H9 (cell line): ENCODE measurements at regions not wholly inside any gene's neighbourhood (a gene's known extent, or its start where the extent isn't known, plus 50 kb on each side); places are given as distances from the start of the nearest gene placed in this dataset.

Experiments used
- DNase-seq: peaks from one replicate; pipeline ENCODE4 v3.0.0-alpha.2; 2017
- H2AFZ ChIP-seq: one replicate; pipeline ENCODE4 v1.6.1; 2013; ENCODE audit warnings: mild to moderate bottlenecking, low read length, control low read depth, moderate library complexity
- H2AK5ac ChIP-seq: 2 replicates; pipeline ENCODE4 v1.6.1; 2013; ENCODE audit warnings: low read length, control low read depth, mixed read lengths; ENCODE audit not compliant: insufficient read length
- H2BK120ac ChIP-seq: one replicate; pipeline ENCODE4 v1.6.1; 2013; ENCODE audit warnings: low read depth, mild to moderate bottlenecking, low read length, control low read depth, inconsistent platforms; ENCODE audit not compliant: poor library complexity, severe bottlenecking
- H2BK12ac ChIP-seq: 2 replicates; pipeline ENCODE4 v1.6.1; 2013; ENCODE audit warnings: low read length, control low read depth, mixed read lengths, low read depth; ENCODE audit not compliant: insufficient read length
- H2BK15ac ChIP-seq: 2 replicates; pipeline ENCODE4 v1.6.1; 2013; ENCODE audit warnings: low read depth, low read length, control low read depth
- H2BK20ac ChIP-seq: one replicate; pipeline ENCODE4 v1.6.1; 2013; ENCODE audit warnings: low read depth, mild to moderate bottlenecking, low read length, control low read depth, inconsistent platforms; ENCODE audit not compliant: poor library complexity, severe bottlenecking
- H2BK5ac ChIP-seq: 2 replicates; pipeline ENCODE4 v1.6.1; 2013; ENCODE audit warnings: low read length, control low read depth, mixed read lengths; ENCODE audit not compliant: insufficient read length
- H3K14ac ChIP-seq: 2 replicates; pipeline ENCODE4 v1.6.1; 2013; ENCODE audit warnings: low read length, control low read depth; ENCODE audit not compliant: insufficient read depth
- H3K18ac ChIP-seq: 2 replicates; pipeline ENCODE4 v1.6.1; 2013; ENCODE audit warnings: low read depth, mild to moderate bottlenecking, mixed read lengths, low read length, control low read depth; ENCODE audit not compliant: insufficient read length
- H3K23ac ChIP-seq: 2 replicates; pipeline ENCODE4 v1.6.1; 2013; ENCODE audit warnings: low read length, control low read depth, mixed read lengths, low read depth; ENCODE audit not compliant: insufficient read length
- H3K23me2 ChIP-seq: 2 replicates; pipeline ENCODE4 v1.6.1; 2013; ENCODE audit warnings: low read depth, mild to moderate bottlenecking, mixed read lengths, low read length, control low read depth; ENCODE audit not compliant: insufficient read length, poor library complexity, severe bottlenecking
- H3K27ac ChIP-seq: 2 replicates; pipeline ENCODE4 v1.5.1; 2013; ENCODE audit warnings: low read length, control low read depth, mixed read lengths, low read depth; ENCODE audit not compliant: insufficient read length
- H3K27me3 ChIP-seq: 2 replicates; pipeline ENCODE4 v1.6.1; 2013; ENCODE audit warnings: low read length, control low read depth, inconsistent platforms; ENCODE audit not compliant: insufficient read depth
- H3K4ac ChIP-seq: 2 replicates; pipeline ENCODE4 v1.6.1; 2013; ENCODE audit warnings: low read depth, mild to moderate bottlenecking, control low read depth, inconsistent platforms, low read length, moderate library complexity
- H3K4me1 ChIP-seq: 2 replicates; pipeline ENCODE4 v1.6.1; 2013; ENCODE audit warnings: low read length, control low read depth, inconsistent platforms; ENCODE audit not compliant: insufficient read depth
- H3K4me2 ChIP-seq: 2 replicates; pipeline ENCODE4 v1.6.1; 2013; ENCODE audit warnings: low read length, control low read depth, mixed read lengths; ENCODE audit not compliant: insufficient read length, insufficient read depth
- H3K56ac ChIP-seq: 2 replicates; pipeline ENCODE4 v1.6.1; 2013; ENCODE audit warnings: low read depth, mild to moderate bottlenecking, mixed read lengths, low read length, control low read depth; ENCODE audit not compliant: insufficient read length
- H3K79me1 ChIP-seq: 2 replicates; pipeline ENCODE4 v1.6.1; 2013; ENCODE audit warnings: low read depth, mild to moderate bottlenecking, moderate library complexity, low read length, control low read depth, inconsistent platforms; ENCODE audit not compliant: insufficient read depth, poor library complexity, severe bottlenecking
- H3K79me2 ChIP-seq: 2 replicates; pipeline ENCODE4 v1.6.1; 2013; ENCODE audit warnings: low read length, control low read depth, inconsistent platforms; ENCODE audit not compliant: insufficient read depth
- H3K9ac ChIP-seq: 2 replicates; pipeline ENCODE4 v1.6.1; 2013; ENCODE audit warnings: low read length, control low read depth, mixed read lengths; ENCODE audit not compliant: insufficient read length; ENCODE audit errors: extremely low read depth
- H3K9me3 ChIP-seq: one replicate; pipeline ENCODE4 v1.6.1; 2013; ENCODE audit warnings: low read depth, low read length, inconsistent platforms; ENCODE audit not compliant: control insufficient read depth
- H3T11ph ChIP-seq: one replicate; pipeline ENCODE4 v1.6.1; 2013; ENCODE audit warnings: mild to moderate bottlenecking, low read length, control low read depth, inconsistent platforms
- H4K20me1 ChIP-seq: one replicate; pipeline ENCODE4 v1.6.1; 2013; ENCODE audit not compliant: control insufficient read depth, insufficient read length, insufficient read depth
- H4K5ac ChIP-seq: 2 replicates; pipeline ENCODE4 v1.6.1; 2013; ENCODE audit warnings: low read depth, mild to moderate bottlenecking, mixed read lengths, low read length, control low read depth; ENCODE audit not compliant: insufficient read length
- H4K8ac ChIP-seq: replicated peaks from 2 replicates; pipeline ENCODE4 v1.6.1; 2013; ENCODE audit warnings: low read length, control low read depth, mixed read lengths, low read depth; ENCODE audit not compliant: insufficient read length
- H4K91ac ChIP-seq: 2 replicates; pipeline ENCODE4 v1.6.1; 2013; ENCODE audit warnings: low read depth, mild to moderate bottlenecking, moderate library complexity, mixed read lengths, low read length, control low read depth; ENCODE audit not compliant: insufficient read length
- H3K27ac Mint-ChIP-seq, 3 experiments: 2 replicates in 2 of 3; 3 replicates in 1 of 3; pipeline ENCODE4 v1.8.0; 2020 to 2021; ENCODE audit warnings: mixed read lengths in 3 of 3, mild to moderate bottlenecking in 1 of 3, moderate library complexity in 1 of 3
- H3K27me3 Mint-ChIP-seq: 2 replicates; pipeline ENCODE4 v1.8.0; 2021; ENCODE audit warnings: low read depth, mild to moderate bottlenecking, moderate library complexity, mixed read lengths
- H3K36me3 Mint-ChIP-seq, 3 experiments: 2 replicates in 2 of 3; 3 replicates in 1 of 3; pipeline ENCODE4 v1.8.0; 2020 to 2021; ENCODE audit warnings: low read depth in 3 of 3, mixed read lengths in 3 of 3; ENCODE audit not compliant: insufficient read depth in 1 of 3
- H3K4me1 Mint-ChIP-seq, 2 experiments: 2 replicates each; pipeline ENCODE4 v1.8.0; 2020; ENCODE audit warnings: mixed read lengths in 2 of 2
- H3K4me3 Mint-ChIP-seq, 2 experiments: 2 replicates in 1 of 2; 3 replicates in 1 of 2; pipeline ENCODE4 v1.8.0; 2020 to 2021; ENCODE audit warnings: mild to moderate bottlenecking in 2 of 2, mixed read lengths in 2 of 2, moderate library complexity in 1 of 2
- H3K9me3 Mint-ChIP-seq, 2 experiments: 2 replicates in 1 of 2; 3 replicates in 1 of 2; pipeline ENCODE4 v1.8.0; 2020; ENCODE audit warnings: mild to moderate bottlenecking in 2 of 2, mixed read lengths in 2 of 2, moderate library complexity in 1 of 2
- WGBS: extraction: QIAGEN DNeasy Blood & Tissue Kit; methylation state at CpG from one replicate; pipeline ENCODE4 v1.1.7; 2013; ENCODE audit warnings: missing lambda C conversion rate, low lambda C conversion rate, mixed read lengths; ENCODE audit not compliant: insufficient read length; ENCODE audit errors: extremely low coverage; 5-methylcytosine and 5-hydroxymethylcytosine counted together
- TF ChIP-seq, protein P1 (sequence below): fragments of 200-600 bp; sonication (generic); conservative IDR thresholded peaks from 3 replicates; pipeline ENCODE4 v1.8.0; 2021; ENCODE audit warnings: antibody characterized with exemption, mild to moderate bottlenecking

DNA sequence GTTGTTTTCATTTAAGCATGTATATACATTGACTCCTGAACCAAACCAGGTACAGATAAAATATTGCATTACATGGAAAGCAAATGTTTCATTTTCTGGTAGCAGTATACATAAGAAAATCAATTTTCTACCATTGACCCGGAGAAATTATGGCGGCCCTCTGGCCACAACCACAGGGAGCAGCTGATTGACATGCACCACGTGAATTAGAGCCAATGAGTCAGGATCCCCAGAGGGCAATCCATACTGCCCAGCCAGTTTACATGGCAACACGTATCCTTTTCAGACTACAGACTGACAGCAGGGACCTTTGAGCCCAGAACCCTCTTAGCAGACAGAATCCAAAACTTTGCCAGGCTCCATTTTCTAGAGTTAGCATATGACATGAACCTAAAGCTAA lies 272.2 kb upstream of the NEBL start:
- Histone ChIP-seq H4K91ac (no peak overlapping the region), H3K4me1 (no peaks in the 10 kb centered on the region), H2BK20ac (no peak overlapping the region), H3K18ac (no peak overlapping the region), H3K9ac (no peak overlapping the region), H2AK5ac (no peak overlapping the region), H2BK120ac (no peak overlapping the region), H3K4ac (no peak overlapping the region), H3T11ph (no peak overlapping the region), H3K56ac (no peak overlapping the region), H2AFZ (no peak overlapping the region), H2BK15ac (no peak overlapping the region), H3K27ac (no peak overlapping the region), H3K79me2 (no peaks in the 10 kb centered on the region), H4K20me1 (no peaks in the 10 kb centered on the region), H4K8ac (no peak overlapping the region), H3K4me2 (no peak overlapping the region), H3K79me1 (no peaks in the 10 kb centered on the region), H3K14ac (no peak overlapping the region), H2BK12ac (no peak overlapping the region), H3K9me3 (no peaks in the 10 kb centered on the region), H3K23ac (no peak overlapping the region), H4K5ac (no peak overlapping the region), H3K27me3 (peaks cover 2% of the 10 kb centered on the region; the same call in 1 of the 2 replicates), H2BK5ac (no peak overlapping the region), H3K23me2 (peaks cover 11% of the 10 kb centered on the region)
- H3K9me3 Mint-ChIP-seq: no peaks in the 10 kb centered on the region
- TF ChIP-seq, protein P1, sequence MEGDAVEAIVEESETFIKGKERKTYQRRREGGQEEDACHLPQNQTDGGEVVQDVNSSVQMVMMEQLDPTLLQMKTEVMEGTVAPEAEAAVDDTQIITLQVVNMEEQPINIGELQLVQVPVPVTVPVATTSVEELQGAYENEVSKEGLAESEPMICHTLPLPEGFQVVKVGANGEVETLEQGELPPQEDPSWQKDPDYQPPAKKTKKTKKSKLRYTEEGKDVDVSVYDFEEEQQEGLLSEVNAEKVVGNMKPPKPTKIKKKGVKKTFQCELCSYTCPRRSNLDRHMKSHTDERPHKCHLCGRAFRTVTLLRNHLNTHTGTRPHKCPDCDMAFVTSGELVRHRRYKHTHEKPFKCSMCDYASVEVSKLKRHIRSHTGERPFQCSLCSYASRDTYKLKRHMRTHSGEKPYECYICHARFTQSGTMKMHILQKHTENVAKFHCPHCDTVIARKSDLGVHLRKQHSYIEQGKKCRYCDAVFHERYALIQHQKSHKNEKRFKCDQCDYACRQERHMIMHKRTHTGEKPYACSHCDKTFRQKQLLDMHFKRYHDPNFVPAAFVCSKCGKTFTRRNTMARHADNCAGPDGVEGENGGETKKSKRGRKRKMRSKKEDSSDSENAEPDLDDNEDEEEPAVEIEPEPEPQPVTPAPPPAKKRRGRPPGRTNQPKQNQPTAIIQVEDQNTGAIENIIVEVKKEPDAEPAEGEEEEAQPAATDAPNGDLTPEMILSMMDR: no peak
- H3K36me3 Mint-ChIP-seq: peaks cover 0 to 7% (median 5%) of the 10 kb centered on the region in 3 experiments; a peak in 3 of 7 replicates
- no peak overlapping the region for H3K4me3 Mint-ChIP-seq
- DNase-seq: no peak
- WGBS: no CpG with 5 or more reads among the region's 4 CpGs
- H3K27ac Mint-ChIP-seq: no peak overlapping the region; a peak in 1 of 7 replicates
- H3K27me3 Mint-ChIP-seq: peaks cover 17% of the 10 kb centered on the region
- peaks cover 28 to 34% of the 10 kb centered on the region in 2 experiments for H3K4me1 Mint-ChIP-seq
